NCI-H146 (cell line): ENCODE measurements at regions not wholly inside any gene's neighbourhood (a gene's known extent, or its start where the extent isn't known, plus 50 kb on each side); places are given as distances from the start of the nearest gene placed in this dataset.
"Not testable (repeated sequence)": the region's sequence is repeated elsewhere in the genome, so short reads cannot be mapped to it uniquely, and the experiment has no call there.

Experiments used
- DNase-seq: peaks from one replicate; lab custom pipeline; 2025; lab: John Stamatoyannopoulos, UW

DNA sequence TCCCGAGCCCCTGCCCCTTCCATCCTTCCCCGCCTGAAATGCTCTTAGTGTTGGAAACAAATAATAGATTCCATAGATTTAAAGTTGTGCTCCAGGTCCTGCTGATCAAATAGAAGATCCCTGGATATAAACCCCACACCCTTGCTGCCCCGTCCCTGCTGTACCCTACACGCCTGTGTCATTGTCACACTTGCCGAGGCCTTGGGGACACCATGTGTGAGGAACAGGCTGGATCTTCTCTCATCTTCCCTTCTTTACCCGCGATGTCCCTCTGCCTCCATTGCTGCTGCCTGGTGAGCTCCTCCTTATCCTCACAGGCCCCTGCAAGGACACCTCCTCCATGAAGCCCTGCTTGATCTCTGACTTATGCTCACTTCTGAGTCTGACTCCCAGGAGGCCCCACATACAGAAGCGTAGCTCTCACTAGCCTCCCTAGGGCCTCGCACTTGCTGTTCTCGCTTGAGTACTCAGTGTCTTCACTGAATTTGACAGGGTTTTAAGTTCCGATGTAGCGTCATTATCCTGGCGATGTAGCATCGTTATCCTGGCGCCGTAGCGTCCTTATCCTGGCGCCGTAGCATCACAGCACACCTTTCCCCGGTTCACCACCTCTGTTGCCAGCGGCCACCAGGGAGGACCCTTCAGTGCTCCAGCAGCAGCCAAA lies 221.9 kb downstream of the NDUFA10 start:
- no peak for DNase-seq

GRCh38 chr2:239802185-239802649 lies 222.9 kb downstream of the NDUFA10 start:
- DNase-seq = no peak

GRCh38 chr2:239801404-239802184 lies 223.5 kb downstream of the NDUFA10 start:
- DNase-seq = no peak

DNA sequence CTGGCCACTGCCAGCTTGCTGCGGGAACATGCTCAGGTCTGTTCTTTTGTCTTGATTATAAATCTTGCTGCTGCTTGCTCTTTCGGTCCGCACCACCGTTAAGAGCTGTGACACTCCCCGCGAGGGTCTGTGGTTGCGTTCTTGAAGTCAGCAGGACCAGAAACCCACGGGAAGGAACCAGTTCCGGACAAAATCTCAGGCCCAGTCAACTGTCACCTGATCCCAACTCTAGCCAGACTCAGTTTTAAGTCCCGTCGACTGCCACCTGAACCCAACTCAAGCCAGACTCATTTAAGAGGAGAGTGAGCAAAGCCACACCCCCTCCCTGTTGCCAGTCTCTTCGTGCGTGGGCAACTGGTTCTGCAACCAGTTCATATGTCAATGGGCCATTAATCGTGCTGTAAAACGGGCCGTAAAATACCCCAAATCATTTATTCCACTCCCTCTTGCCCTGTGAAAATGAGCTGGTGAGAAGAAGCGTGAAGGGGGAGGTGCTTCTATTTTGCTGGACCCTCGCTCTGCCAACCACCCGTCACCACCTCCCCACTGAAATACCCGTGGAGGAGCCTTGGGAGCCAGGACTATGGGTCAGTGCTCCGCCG lies 224.3 kb downstream of the NDUFA10 start:
- DNase-seq = no peak

DNA sequence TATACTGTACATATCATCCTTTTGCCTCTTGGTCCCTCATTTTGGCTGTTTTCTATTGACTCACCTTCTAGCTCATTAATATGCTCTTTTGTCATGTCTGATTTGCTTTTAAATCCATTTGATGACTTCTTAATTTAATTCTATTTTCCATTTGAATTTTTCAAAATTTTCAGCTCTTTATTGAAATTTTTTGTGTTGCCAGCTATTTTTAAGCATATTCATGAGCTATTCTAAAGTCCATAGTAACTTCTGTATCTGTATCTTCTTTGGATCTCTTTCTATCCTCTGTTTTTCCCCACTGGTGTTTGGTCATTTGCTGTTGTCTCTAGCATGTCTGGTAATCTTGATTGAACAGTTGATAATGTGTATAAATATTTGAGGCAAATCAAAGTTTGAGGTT lies 227.8 kb downstream of the NDUFA10 start:
- no peak for DNase-seq

DNA sequence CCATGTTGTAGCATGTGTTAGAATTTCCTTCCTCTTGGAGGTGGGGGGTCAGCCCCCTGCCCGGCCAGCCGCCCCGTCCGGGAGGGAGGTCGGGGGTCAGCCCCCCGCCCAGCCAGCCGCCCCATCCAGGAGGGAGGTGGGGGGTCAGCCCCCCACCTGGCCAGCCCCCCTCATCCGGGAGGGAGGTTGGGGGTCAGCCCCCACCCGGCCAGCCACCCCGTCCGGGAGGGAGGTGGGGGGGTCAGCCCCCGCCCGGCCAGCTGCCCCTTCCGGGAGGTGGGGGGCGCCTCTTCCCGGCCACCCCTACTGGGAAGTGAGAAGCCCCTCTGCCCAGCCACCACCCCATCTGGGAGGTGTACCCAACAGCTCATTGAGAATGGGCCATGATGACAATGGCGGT lies 229.4 kb downstream of the NDUFA10 start:
- DNase-seq = not testable (repeated sequence)

DNA sequence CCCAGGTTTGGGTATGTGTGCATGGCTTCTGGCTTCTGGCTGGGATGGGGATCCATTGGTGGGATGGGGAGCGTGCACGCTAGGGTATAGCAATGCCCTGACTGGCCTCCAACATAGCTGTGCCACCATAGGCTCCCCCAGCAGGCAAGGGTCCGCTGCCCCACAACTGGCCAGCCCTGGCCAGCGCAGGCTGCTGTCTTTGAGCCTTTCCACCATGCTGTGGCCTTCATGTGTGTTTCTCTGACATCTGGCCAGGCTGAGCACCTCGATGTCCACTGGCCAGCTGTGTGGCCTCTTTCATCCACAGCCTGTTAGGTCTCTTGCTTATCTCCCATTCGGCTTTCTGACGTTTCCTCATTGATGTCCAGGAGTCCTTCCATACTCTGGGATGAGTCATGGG lies 231.3 kb downstream of the NDUFA10 start:
- no peak for DNase-seq

GRCh38 chr2:239793086-239793485 lies 232.1 kb downstream of the NDUFA10 start:
- no peak for DNase-seq

DNA sequence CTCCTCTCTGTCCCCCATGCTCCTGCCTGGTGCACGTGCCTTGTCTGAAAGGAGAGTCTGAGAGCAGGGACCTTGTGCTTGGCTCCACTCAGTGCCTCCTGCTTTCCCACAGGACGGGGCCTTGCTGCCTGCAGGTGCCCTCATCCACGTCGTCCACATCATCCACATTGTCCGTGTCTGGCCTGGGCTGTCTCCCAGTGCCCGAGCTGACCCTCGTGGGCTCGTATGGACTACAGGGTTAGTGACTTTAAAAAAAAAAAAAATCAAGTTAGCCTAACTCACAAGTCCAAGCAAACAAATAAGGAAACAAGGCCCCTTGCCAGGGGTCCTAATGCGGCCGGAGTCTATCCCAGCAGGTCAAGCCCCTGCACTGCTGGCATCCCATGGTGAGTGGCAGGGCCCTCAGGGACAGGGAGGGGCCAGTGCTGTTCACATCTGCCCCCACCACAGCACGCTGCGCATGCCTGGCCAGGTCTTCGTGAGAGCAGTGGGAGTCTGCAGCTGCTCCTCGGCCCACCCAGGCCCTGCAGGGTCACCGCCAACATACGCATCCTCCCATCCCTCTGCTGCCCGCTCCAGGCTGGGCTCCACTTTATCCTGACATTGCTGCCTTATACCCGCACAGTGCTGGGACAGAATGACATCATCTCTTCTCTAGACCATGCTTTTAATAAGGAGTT lies 232.6 kb downstream of the NDUFA10 start:
- DNase-seq = no peak

DNA sequence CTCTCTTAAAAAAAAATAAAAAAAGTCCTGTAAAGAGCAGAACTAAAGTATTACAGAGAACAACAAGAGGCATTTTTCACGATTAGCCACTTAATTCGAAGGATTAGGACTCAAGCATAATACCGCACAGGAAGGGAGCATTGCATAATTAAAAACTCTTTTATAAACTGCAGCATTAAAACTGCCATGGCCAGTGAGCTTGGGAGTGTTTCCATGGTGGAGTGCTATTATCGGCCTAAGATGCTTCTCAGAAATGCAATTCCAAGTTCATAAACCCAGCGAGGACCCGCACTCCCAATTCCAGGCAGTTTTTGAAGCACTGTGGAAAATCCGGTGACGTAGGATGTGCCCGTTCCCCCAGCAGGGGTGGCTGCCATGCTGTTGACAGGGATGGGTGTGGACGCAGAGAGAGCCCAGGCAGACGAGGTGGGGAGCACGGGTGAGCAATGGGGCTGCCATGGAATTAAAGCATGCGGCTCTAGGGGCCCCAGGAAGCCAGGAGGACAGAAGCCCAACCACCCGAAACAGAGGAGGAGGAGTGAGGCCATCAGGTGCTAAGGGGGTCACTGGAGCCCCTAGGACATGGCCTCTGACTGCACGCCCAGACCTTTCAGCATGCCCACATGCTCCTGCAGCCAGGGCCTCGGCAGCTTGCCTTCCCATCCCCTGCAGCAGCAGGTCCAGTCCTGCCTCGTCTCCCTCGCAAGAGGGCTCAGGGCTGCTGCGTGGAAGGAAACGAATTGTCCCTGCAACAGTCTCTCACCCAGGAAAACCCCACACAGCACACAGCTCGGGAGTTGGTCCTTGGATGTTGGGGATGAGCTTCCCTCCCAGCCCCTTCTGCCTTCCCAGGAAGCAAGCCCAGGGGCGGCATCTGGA lies 233.4 kb downstream of the NDUFA10 start:
- no peak for DNase-seq

GRCh38 chr2:239790721-239791120 lies 234.4 kb downstream of the NDUFA10 start:
- no peak for DNase-seq

- DNase-seq = no peak
These were observed 234.8 kb downstream of the NDUFA10 start for GRCh38 chr2:239790313-239790712.

DNA sequence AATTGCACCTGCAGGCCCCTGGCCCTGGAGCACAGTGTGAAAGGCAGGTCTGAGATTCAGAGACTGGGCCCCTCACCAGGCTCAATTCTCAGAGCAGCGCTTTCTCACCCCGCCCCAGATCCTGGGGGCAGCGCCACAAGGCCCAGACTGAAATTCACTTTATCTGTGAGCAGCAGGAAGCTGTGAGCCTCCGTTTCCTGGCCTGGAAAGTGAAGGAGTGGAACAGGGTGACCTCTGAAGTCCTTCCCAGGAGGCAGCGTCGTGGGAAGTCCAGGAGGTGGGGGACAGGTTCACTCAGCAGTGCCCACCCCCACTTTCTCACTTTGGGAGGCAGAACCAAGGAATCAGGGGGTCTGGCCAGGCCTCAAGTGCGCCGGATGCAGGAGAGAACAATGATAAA lies 235.4 kb downstream of the NDUFA10 start:
- no peak for DNase-seq

DNA sequence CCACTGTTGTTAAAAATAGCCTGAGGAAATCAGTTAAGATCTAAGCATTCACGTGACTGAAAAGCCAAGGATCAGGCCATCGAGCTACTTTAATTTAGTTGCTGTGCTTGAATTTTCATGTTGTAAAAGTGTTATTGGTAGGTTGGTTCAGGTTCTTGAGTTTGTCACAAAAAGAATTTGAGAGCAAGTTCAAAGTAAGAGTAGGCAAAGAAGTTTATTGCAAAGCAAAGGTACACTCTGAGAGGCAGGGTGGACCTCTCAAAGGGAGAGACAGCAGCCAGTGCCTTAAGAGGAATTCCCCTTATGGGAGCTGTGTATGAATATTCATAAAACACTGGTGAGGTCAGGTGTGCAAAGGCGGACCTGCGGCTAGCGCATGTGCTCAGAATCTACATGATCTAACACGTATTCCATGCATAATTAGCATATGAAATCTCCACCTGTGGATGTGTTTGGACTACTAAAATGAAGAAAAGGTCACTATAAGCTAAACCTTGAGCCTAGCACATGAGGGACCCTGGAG lies 236.5 kb downstream of the NDUFA10 start:
- no peak for DNase-seq

GRCh38 chr2:239787538-239788050 lies 237.5 kb downstream of the NDUFA10 start:
- DNase-seq = no peak

- DNase-seq = no peak
These were observed 238.4 kb downstream of the NDUFA10 start for GRCh38 chr2:239786791-239787190.

DNA sequence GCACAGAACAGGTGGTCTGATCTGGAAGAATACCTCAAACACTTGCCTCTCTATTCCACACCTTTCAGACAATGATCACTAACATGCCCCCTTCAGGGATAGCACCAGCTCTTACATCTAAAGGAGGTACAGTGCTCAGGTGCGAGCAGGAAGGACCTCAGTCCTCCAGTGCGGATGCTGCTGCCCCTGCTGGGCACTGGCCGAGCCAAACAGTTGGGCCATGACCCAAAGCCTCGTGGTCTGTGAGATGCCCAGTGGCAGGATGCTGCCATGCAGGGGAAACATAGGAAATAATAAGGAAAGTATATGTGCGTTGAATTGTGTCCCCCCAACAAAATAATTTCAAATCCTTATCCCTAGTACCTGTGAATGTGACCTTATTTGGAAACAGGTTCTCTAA lies 243.7 kb downstream of the NDUFA10 start:
- no peak for DNase-seq

- no peak for DNase-seq
These were observed 244.7 kb downstream of the NDUFA10 start for GRCh38 chr2:239780236-239780994.

DNA sequence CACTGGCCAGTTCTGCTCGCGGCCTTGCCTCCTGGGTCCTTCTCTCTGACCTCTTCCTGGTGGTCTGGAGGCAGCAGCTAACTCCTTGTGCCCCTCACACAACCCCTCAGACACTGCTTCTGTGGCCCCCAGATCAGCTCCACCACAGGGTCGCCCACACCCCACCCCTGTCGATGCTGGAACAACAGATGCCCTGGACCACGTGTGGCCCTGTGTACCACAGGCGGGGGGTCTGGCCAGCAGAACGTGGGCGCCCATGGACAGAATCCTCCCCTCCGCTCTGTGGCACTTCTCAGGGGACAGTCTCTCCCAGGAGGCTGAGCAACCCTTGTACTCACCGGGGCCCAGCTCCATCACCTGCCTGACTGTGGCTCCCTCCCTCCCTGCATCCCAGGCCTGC lies 245.6 kb downstream of the NDUFA10 start:
- DNase-seq = no peak

- DNase-seq = no peak
These were observed 246.1 kb downstream of the NDUFA10 start for GRCh38 chr2:239778861-239779558.
